IMR-90 (cell line): ENCODE measurements at regions not wholly inside any gene's neighbourhood (a gene's known extent, or its start where the extent isn't known, plus 50 kb on each side); places are given as distances from the start of the nearest gene placed in this dataset.

Experiments
- ATAC-seq: fragments of 200-7000 bp; cut with Tn5 transposase; 2 replicates; pipeline ENCODE4 v1.9.1; 2020; ENCODE audit warnings: low read depth, mild to moderate bottlenecking, moderate library complexity
- BruUV-seq: library from RNA; stranded (reverse); fragments of 400-500 nt; replicated peaks from 2 replicates; lab custom pipeline; 2021; lab: Mats Ljungman, UMichigan
- CTCF ChIA-PET: fragments of 300-600 bp; formaldehyde crosslinking; extraction: SDS; loops from one replicate; lab custom pipeline; 2021; ENCODE audit warnings: antibody characterized with exemption; lab: Yijun Ruan, JAX
- POLR2A ChIA-PET: fragments of 300-600 bp; sonication (Branson Sonifier 250); formaldehyde crosslinking; loops from one replicate; lab custom pipeline; 2022; ENCODE audit warnings: antibody characterized with exemption; ENCODE audit not compliant: unreplicated experiment; lab: Charles Lee
- DNase-seq: peaks from one replicate; pipeline ENCODE4 v3.0.0; 2013
- H2AFZ ChIP-seq: replicated peaks from 2 replicates; pipeline ENCODE3; 2013; ENCODE audit warnings: low read length, mild to moderate bottlenecking; ENCODE audit not compliant: poor library complexity
- H2AK5ac ChIP-seq: 2 replicates; pipeline ENCODE4 v1.6.1; 2013; ENCODE audit warnings: low read depth, low read length, inconsistent platforms
- H2AK9ac ChIP-seq: replicated peaks from 2 replicates; pipeline ENCODE3; 2013; ENCODE audit warnings: mild to moderate bottlenecking, low read depth, low read length, moderate library complexity; ENCODE audit not compliant: poor library complexity
- H2BK120ac ChIP-seq: 2 replicates; pipeline ENCODE4 v1.6.1; 2013; ENCODE audit warnings: low read depth, low read length, inconsistent platforms
- H2BK15ac ChIP-seq: 3 replicates; pipeline ENCODE4 v1.6.1; 2013; ENCODE audit warnings: low read depth, low read length, inconsistent platforms
- H2BK20ac ChIP-seq: 2 replicates; pipeline ENCODE4 v1.6.1; 2013; ENCODE audit warnings: low read depth, mild to moderate bottlenecking, inconsistent platforms, low read length, moderate library complexity
- H2BK5ac ChIP-seq: 2 replicates; pipeline ENCODE4 v1.6.1; 2013; ENCODE audit warnings: mild to moderate bottlenecking, low read depth, low read length, inconsistent platforms; ENCODE audit not compliant: poor library complexity, severe bottlenecking
- H3K14ac ChIP-seq: replicated peaks from 2 replicates; pipeline ENCODE4 v1.6.1; 2013; ENCODE audit warnings: low read depth, low read length, inconsistent platforms
- H3K18ac ChIP-seq: 2 replicates; pipeline ENCODE4 v1.6.1; 2013; ENCODE audit warnings: low read depth, low read length, control low read depth
- H3K23ac ChIP-seq: 2 replicates; pipeline ENCODE4 v1.6.1; 2013; ENCODE audit warnings: low read depth, low read length, inconsistent platforms
- H3K27ac ChIP-seq: 2 replicates; pipeline ENCODE4 v1.5.1; 2013; ENCODE audit warnings: mild to moderate bottlenecking, control low read depth, low read length; ENCODE audit not compliant: insufficient read depth
- H3K27me3 ChIP-seq: 2 replicates; pipeline ENCODE4 v1.6.1; 2013; ENCODE audit warnings: low read length; ENCODE audit not compliant: control insufficient read depth, insufficient read depth
- H3K36me3 ChIP-seq: 2 replicates; pipeline ENCODE4 v1.6.1; 2013; ENCODE audit warnings: low read length, mixed read lengths; ENCODE audit not compliant: control insufficient read depth, insufficient read depth
- H3K4ac ChIP-seq: 2 replicates; pipeline ENCODE4 v1.6.1; 2013; ENCODE audit warnings: low read depth, low read length, inconsistent platforms
- H3K4me1 ChIP-seq: 2 replicates; pipeline ENCODE4 v1.6.1; 2013; ENCODE audit warnings: low read length, mixed read lengths; ENCODE audit not compliant: control insufficient read depth, insufficient read depth
- H3K4me2 ChIP-seq: 2 replicates; pipeline ENCODE4 v1.6.1; 2013; ENCODE audit warnings: low read depth, mild to moderate bottlenecking, control low read depth, low read length, moderate library complexity
- H3K4me3 ChIP-seq: 2 replicates; pipeline ENCODE4 v1.5.1; 2013; ENCODE audit warnings: low read depth, mild to moderate bottlenecking, control low read depth, low read length, moderate library complexity; ENCODE audit not compliant: insufficient read depth
- H3K56ac ChIP-seq: 2 replicates; pipeline ENCODE4 v1.6.1; 2013; ENCODE audit warnings: low read length, inconsistent platforms; ENCODE audit not compliant: insufficient read depth; ENCODE audit errors: extremely low read depth
- H3K79me1 ChIP-seq, 2 experiments: 2 replicates each; pipeline ENCODE4 v1.6.1; 2013; ENCODE audit warnings: low read length in 2 of 2, inconsistent platforms in 1 of 2, low read depth in 1 of 2
- H3K9ac ChIP-seq: 2 replicates; pipeline ENCODE4 v1.6.1; 2013; ENCODE audit warnings: low read depth, low read length, control low read depth
- H3K9me1 ChIP-seq: 2 replicates; pipeline ENCODE4 v1.6.1; 2013; ENCODE audit warnings: low read length, inconsistent platforms; ENCODE audit not compliant: insufficient read depth
- H3K9me3 ChIP-seq: 2 replicates; pipeline ENCODE4 v1.6.1; 2013; ENCODE audit warnings: low read length; ENCODE audit not compliant: control insufficient read depth, insufficient read depth
- H4K20me1 ChIP-seq: 2 replicates; pipeline ENCODE4 v1.6.1; 2013; ENCODE audit warnings: low read length, inconsistent platforms; ENCODE audit not compliant: insufficient read depth
- H4K5ac ChIP-seq: 2 replicates; pipeline ENCODE4 v1.6.1; 2013; ENCODE audit warnings: mild to moderate bottlenecking, low read depth, low read length, control low read depth
- H4K8ac ChIP-seq, 2 experiments: 2 replicates each; pipeline ENCODE4 v1.6.1; 2013; ENCODE audit warnings: low read depth in 2 of 2, low read length in 2 of 2, control low read depth in 1 of 2, inconsistent platforms in 1 of 2
- H4K91ac ChIP-seq: 2 replicates; pipeline ENCODE4 v1.6.1; 2013; ENCODE audit warnings: low read depth, low read length, inconsistent platforms; ENCODE audit not compliant: insufficient read depth
- BHLHE40 ChIP-seq: fragments of 150-350 bp; IDR thresholded peaks from 2 replicates; pipeline ENCODE4 v1.6.1; 2016; ENCODE audit warnings: mild to moderate bottlenecking, low read depth, low read length
- CEBPB ChIP-seq: IDR thresholded peaks from 2 replicates; pipeline ENCODE4 v1.6.1; 2012; ENCODE audit warnings: low read depth, low read length, improper control_type of control experiment
- CHD1 ChIP-seq: IDR thresholded peaks from 2 replicates; pipeline ENCODE4 v1.6.1; 2012; ENCODE audit warnings: low read depth, low read length, improper control_type of control experiment
- CTCF ChIP-seq: conservative IDR thresholded peaks from 2 replicates; pipeline ENCODE4 v1.5.1; 2012; ENCODE audit warnings: mild to moderate bottlenecking, low read depth, low read length, improper control_type of control experiment
- FOS ChIP-seq: fragments of 150-350 bp; IDR thresholded peaks from 2 replicates; pipeline ENCODE4 v1.6.1; 2016; ENCODE audit warnings: low read depth, low read length
- MAFK ChIP-seq: IDR thresholded peaks from 2 replicates; pipeline ENCODE4 v1.6.1; 2012; ENCODE audit warnings: low read depth, low read length, improper control_type of control experiment
- MAZ ChIP-seq: IDR thresholded peaks from 2 replicates; pipeline ENCODE4 v1.6.1; 2012; ENCODE audit warnings: low read depth, mild to moderate bottlenecking, low read length, improper control_type of control experiment, moderate library complexity, borderline replicate concordance
- MXI1 ChIP-seq: IDR thresholded peaks from 2 replicates; pipeline ENCODE4 v1.6.1; 2012; ENCODE audit warnings: low read depth, mild to moderate bottlenecking, low read length, moderate library complexity, borderline replicate concordance
- NFE2L2 ChIP-seq: fragments of 150-350 bp; IDR thresholded peaks from 2 replicates; pipeline ENCODE4 v1.6.1; 2016; ENCODE audit warnings: low read depth, mild to moderate bottlenecking, low read length
- POLR2A ChIP-seq: IDR thresholded peaks from 2 replicates; pipeline ENCODE4 v1.6.1; 2012; ENCODE audit warnings: mild to moderate bottlenecking, low read depth, low read length
- RAD21 ChIP-seq: IDR thresholded peaks from 2 replicates; pipeline ENCODE4 v1.6.1; 2012; ENCODE audit warnings: low read length, improper control_type of control experiment
- RCOR1 ChIP-seq: IDR thresholded peaks from 2 replicates; pipeline ENCODE4 v1.6.1; 2012; ENCODE audit warnings: mild to moderate bottlenecking, low read length, improper control_type of control experiment; ENCODE audit not compliant: insufficient replicate concordance
- RFX5 ChIP-seq: IDR thresholded peaks from 2 replicates; pipeline ENCODE4 v1.8.0; 2012; ENCODE audit warnings: low read depth, mild to moderate bottlenecking, low read length, moderate library complexity
- SMC3 ChIP-seq: fragments of 150-350 bp; IDR thresholded peaks from 2 replicates; pipeline ENCODE4 v1.6.1; 2016; ENCODE audit warnings: low read depth, mild to moderate bottlenecking, antibody characterized with exemption, low read length, moderate library complexity
- WGBS, 2 experiments: methylation state at CpG; one replicate each; pipeline versions ENCODE4 v1.1.5 to v1.1.7; 2013; ENCODE audit warnings: missing lambda C conversion rate in 2 of 2; ENCODE audit not compliant: insufficient read length in 1 of 2; ENCODE audit errors: extremely low coverage in 2 of 2; 5-methylcytosine and 5-hydroxymethylcytosine counted together
- dilution Hi-C: fragments of 300-500 bp; cut with HindIII; formaldehyde crosslinking; loops from one replicate; pipeline ENCODE4 v1.14.3; 2018; ENCODE audit warnings: low sequenced_read_pairs; ENCODE audit not compliant: unreplicated experiment
- in situ Hi-C: fragments of 300-500 bp; cut with MboI; formaldehyde crosslinking; loops from 3 replicates; pipeline ENCODE4 v1.14.3; 2019; ENCODE audit warnings: low sequenced_read_pairs, inconsistent platforms, mixed read lengths
- intact Hi-C: fragments of 100-400 bp; cut with micrococcal nuclease; formaldehyde crosslinking; loops from 2 replicates; pipeline ENCODE4 v1.10.0; 2022
- TF ChIP-seq, protein P1 (sequence below): fragments of 150-350 bp; IDR thresholded peaks from 2 replicates; pipeline ENCODE4 v1.6.1; 2017; ENCODE audit warnings: mild to moderate bottlenecking, antibody characterized with exemption, low read length, low read depth
- TF ChIP-seq, protein P2 (sequence below): fragments of 150-350 bp; IDR thresholded peaks from 2 replicates; pipeline ENCODE4 v1.6.1; 2016; ENCODE audit warnings: low read depth, mild to moderate bottlenecking, low read length, moderate library complexity, borderline replicate concordance

DNA sequence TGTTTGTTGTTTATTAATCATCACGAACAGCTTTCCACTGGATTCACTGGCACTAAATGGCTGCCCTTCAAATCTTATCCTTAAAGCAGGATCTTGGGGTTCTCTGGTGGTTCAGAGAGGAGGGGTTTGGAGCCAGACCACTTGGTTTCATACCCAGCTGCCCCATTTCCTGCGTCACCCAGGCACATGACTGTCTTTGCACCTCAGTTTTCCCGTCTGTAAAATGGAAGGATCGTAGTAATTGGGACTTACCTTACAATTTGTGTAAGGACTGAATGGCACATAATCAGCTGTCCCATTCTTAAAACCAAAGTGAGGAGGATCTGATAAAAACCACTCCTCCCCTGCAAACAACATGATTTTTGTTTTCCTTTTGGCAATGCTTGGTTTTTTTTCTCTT lies 318.3 kb downstream of the ZNF536 start:
- POLR2A ChIA-PET: no interaction called here
- intact Hi-C loops (no loop called here), dilution Hi-C loops (no loop called here), in situ Hi-C loops (no loop called here)
- Histone ChIP-seq H2BK120ac (no peak overlapping the region), H3K56ac (no peak overlapping the region), H3K27me3 (peaks cover 25% of the 10 kb centered on the region), H2BK15ac (no peak overlapping the region), H2BK5ac (no peak overlapping the region), H4K8ac (no peak overlapping the region), H3K9me1 (no peaks in the 10 kb centered on the region), H4K5ac (no peak overlapping the region), H3K23ac (no peak overlapping the region), H2BK20ac (no peak overlapping the region), H3K18ac (no peak overlapping the region), H3K4me3 (no peak overlapping the region), H3K4me1 (no peaks in the 10 kb centered on the region), H2AK5ac (no peak overlapping the region), H4K91ac (no peak overlapping the region), H3K4me2 (no peak overlapping the region), H3K14ac (no peak overlapping the region), H3K4ac (no peak overlapping the region), H3K79me1 (no peaks in the 10 kb centered on the region), H3K27ac (no peak overlapping the region), H4K20me1 (no peaks in the 10 kb centered on the region), H3K36me3 (no peaks in the 10 kb centered on the region), H3K9me3 (no peaks in the 10 kb centered on the region), H2AFZ (no peak overlapping the region), H3K9ac (no peak overlapping the region), H2AK9ac (no peak overlapping the region)
- ATAC-seq: no peak
- CTCF ChIA-PET: interaction anchor here (0.6 kb wide), 2 partner anchors 7 to 1574 kb away, joined by 3 to 4 read pairs; no protein-coding TSS in a partner anchor
- WGBS, 2 experiments: no CpG with 5 or more reads among the region's 4 CpGs
- no TSS peak for BruUV-seq
- TF ChIP-seq, protein P1, sequence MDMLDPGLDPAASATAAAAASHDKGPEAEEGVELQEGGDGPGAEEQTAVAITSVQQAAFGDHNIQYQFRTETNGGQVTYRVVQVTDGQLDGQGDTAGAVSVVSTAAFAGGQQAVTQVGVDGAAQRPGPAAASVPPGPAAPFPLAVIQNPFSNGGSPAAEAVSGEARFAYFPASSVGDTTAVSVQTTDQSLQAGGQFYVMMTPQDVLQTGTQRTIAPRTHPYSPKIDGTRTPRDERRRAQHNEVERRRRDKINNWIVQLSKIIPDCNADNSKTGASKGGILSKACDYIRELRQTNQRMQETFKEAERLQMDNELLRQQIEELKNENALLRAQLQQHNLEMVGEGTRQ: no peak
- TF ChIP-seq, protein P2, sequence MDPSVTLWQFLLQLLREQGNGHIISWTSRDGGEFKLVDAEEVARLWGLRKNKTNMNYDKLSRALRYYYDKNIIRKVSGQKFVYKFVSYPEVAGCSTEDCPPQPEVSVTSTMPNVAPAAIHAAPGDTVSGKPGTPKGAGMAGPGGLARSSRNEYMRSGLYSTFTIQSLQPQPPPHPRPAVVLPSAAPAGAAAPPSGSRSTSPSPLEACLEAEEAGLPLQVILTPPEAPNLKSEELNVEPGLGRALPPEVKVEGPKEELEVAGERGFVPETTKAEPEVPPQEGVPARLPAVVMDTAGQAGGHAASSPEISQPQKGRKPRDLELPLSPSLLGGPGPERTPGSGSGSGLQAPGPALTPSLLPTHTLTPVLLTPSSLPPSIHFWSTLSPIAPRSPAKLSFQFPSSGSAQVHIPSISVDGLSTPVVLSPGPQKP: no peak
- TF ChIP-seq MAFK (no peak), SMC3 (no peak), CHD1 (no peak), RFX5 (no peak), MAZ (no peak), RCOR1 (no peak), MXI1 (no peak), NFE2L2 (no peak), CEBPB (no peak), RAD21 (no peak), BHLHE40 (no peak), FOS (no peak), POLR2A (no peak), CTCF (no peak)
- DNase-seq: no peak
